Breast epithelium (tissue), 4 donors: ENCODE measurements at regions not wholly inside any gene's neighbourhood (a gene's known extent, or its start where the extent isn't known, plus 50 kb on each side); places are given as distances from the start of the nearest gene placed in this dataset.

Source experiments
- DNase-seq, 2 donors: peaks; one replicate each; pipeline ENCODE4 v3.0.0-alpha.2; 2019; ENCODE audit warnings: low spot score in 2 of 2
- H3K27ac ChIP-seq, 2 donors: fragments of 200-600 bp; sonication (generic) in 1 of 2; one replicate each; pipeline ENCODE4 v1.5.1; 2016 to 2019; ENCODE audit warnings: mild to moderate bottlenecking in 1 of 2
- H3K27me3 ChIP-seq, 2 donors: fragments of 200-600 bp; sonication (generic) in 1 of 2; one replicate each; pipeline versions ENCODE4 v1.5.1 to v1.6.0; 2017 to 2019; ENCODE audit warnings: control low read depth in 1 of 2, mild to moderate bottlenecking in 1 of 2
- H3K36me3 ChIP-seq: fragments of 200-600 bp; one replicate; pipeline ENCODE4 v1.5.1; 2019
- H3K4me1 ChIP-seq, 2 donors: fragments of 200-600 bp; sonication (generic); one replicate each; pipeline ENCODE4 v1.5.1; 2016 to 2019; ENCODE audit warnings: control low read depth in 1 of 2
- H3K4me3 ChIP-seq, 3 donors: fragments of 200-600 bp; sonication (generic); 1 replicate in 2 of 3; 2 replicates in 1 of 3; pipeline ENCODE4 v1.5.1; 2016 to 2019; ENCODE audit warnings: mild to moderate bottlenecking in 3 of 3, moderate library complexity in 2 of 3
- H3K9me3 ChIP-seq, 2 donors: fragments of 200-600 bp; sonication (generic) in 1 of 2; one replicate each; pipeline ENCODE4 v1.5.1; 2016 to 2019; ENCODE audit warnings: control low read depth in 1 of 2
- CTCF ChIP-seq, 3 donors: fragments of 450-650 bp; IDR thresholded peaks; one replicate each; pipeline ENCODE4 v1.5.1; 2016 to 2017; ENCODE audit warnings: antibody characterized with exemption in 3 of 3, mild to moderate bottlenecking in 3 of 3, moderate library complexity in 3 of 3
- POLR2A ChIP-seq: fragments of 450-650 bp; IDR thresholded peaks from one replicate; pipeline ENCODE4 v1.6.1; 2016; ENCODE audit warnings: antibody characterized with exemption, mild to moderate bottlenecking, moderate library complexity
- POLR2AphosphoS5 ChIP-seq, 3 donors: sonication (generic); formaldehyde crosslinking; IDR thresholded peaks; one replicate each; pipeline ENCODE4 v1.6.1; 2017; ENCODE audit warnings: antibody characterized with exemption in 3 of 3
- intact Hi-C: fragments of 100-400 bp; cut with DNase I; formaldehyde crosslinking; loops from one replicate; pipeline ENCODE4 v1.15.1; 2023; ENCODE audit warnings: low total_unique reads

GRCh38 chr1:87781554-87781953 is 452.9 kb downstream of the LMO4 start:
- Histone ChIP-seq H3K4me1 (no peaks in the 10 kb centered on the region), H3K27me3 (no peaks in the 10 kb centered on the region), H3K4me3 (no peak overlapping the region), H3K9me3 (no peaks in the 10 kb centered on the region), H3K36me3 (no peaks in the 10 kb centered on the region), H3K27ac (no peak overlapping the region)
- TF ChIP-seq CTCF (IDR thresholded peaks at IDR 0.05) (no peak), POLR2AphosphoS5 (IDR thresholded peaks at IDR 0.05) (no peak), POLR2A (no peak)
- DNase-seq, result no peak
- intact Hi-C loops, result no loop called here

- no peak overlapping the region for H3K4me3 ChIP-seq
- H3K36me3 ChIP-seq, result no peaks in the 10 kb centered on the region
- intact Hi-C loops, result no loop called here
- DNase-seq, result no peak
- H3K9me3 ChIP-seq, result no peaks in the 10 kb centered on the region
- H3K27ac ChIP-seq, result no peak overlapping the region
- H3K27me3 ChIP-seq, result no peaks in the 10 kb centered on the region
- no peak for TF ChIP-seq POLR2AphosphoS5 (IDR thresholded peaks at IDR 0.05)
- no peak for TF ChIP-seq POLR2A
- no peak for TF ChIP-seq CTCF (IDR thresholded peaks at IDR 0.05)
- no peaks in the 10 kb centered on the region for H3K4me1 ChIP-seq
Measured at GRCh38 chr1:87783315-87783714, 454.6 kb downstream of the LMO4 start.

- no peak overlapping the region for H3K27ac ChIP-seq
- no peaks in the 10 kb centered on the region for H3K36me3 ChIP-seq
- H3K4me1 ChIP-seq, result no peaks in the 10 kb centered on the region
- H3K4me3 ChIP-seq, result no peak overlapping the region
- intact Hi-C loops, result no loop called here
- no peaks in the 10 kb centered on the region for H3K27me3 ChIP-seq
- DNase-seq, result no peak
- no peak for TF ChIP-seq CTCF (IDR thresholded peaks at IDR 0.05)
- TF ChIP-seq POLR2A, result no peak
- no peak for TF ChIP-seq POLR2AphosphoS5 (IDR thresholded peaks at IDR 0.05)
- no peaks in the 10 kb centered on the region for H3K9me3 ChIP-seq
Measured at GRCh38 chr1:87785386-87785785, 456.7 kb downstream of the LMO4 start.

GRCh38 chr1:87786229-87786628 is 457.5 kb downstream of the LMO4 start:
- no peak overlapping the region for H3K4me3 ChIP-seq
- no peaks in the 10 kb centered on the region for H3K9me3 ChIP-seq
- H3K4me1 ChIP-seq, result no peaks in the 10 kb centered on the region
- no peak overlapping the region for H3K27ac ChIP-seq
- intact Hi-C loops, result no loop called here
- H3K27me3 ChIP-seq, result no peaks in the 10 kb centered on the region
- no peak for DNase-seq
- H3K36me3 ChIP-seq, result no peaks in the 10 kb centered on the region
- TF ChIP-seq POLR2A (no peak), POLR2AphosphoS5 (IDR thresholded peaks at IDR 0.05) (no peak), CTCF (IDR thresholded peaks at IDR 0.05) (no peak)

GRCh38 chr1:87786861-87787545 is 458.3 kb downstream of the LMO4 start:
- intact Hi-C loops, result no loop called here
- DNase-seq, result no peak
- TF ChIP-seq POLR2AphosphoS5 (IDR thresholded peaks at IDR 0.05), result no peak
- no peak for TF ChIP-seq POLR2A
- no peak for TF ChIP-seq CTCF (IDR thresholded peaks at IDR 0.05)
- Histone ChIP-seq H3K27me3 (no peaks in the 10 kb centered on the region), H3K4me1 (no peaks in the 10 kb centered on the region), H3K4me3 (no peak overlapping the region), H3K27ac (no peak overlapping the region), H3K36me3 (no peaks in the 10 kb centered on the region), H3K9me3 (no peaks in the 10 kb centered on the region)
